ENCODE measurements at regions not wholly inside any gene's neighbourhood (a gene's known extent, or its start where the extent isn't known, plus 50 kb on each side); places are given as distances from the start of the nearest gene placed in this dataset.
"Not testable (repeated sequence)": the region's sequence is repeated elsewhere in the genome, so short reads cannot be mapped to it uniquely, and the experiment has no call there.

- TF ChIP-seq CTCF (IDR thresholded peaks at IDR 0.05; ENCODE audit: insufficient read depth, low read depth, low read length) = no peak
- H3K4me3 ChIP-seq (ENCODE audit: low read depth, low read length) = no peak overlapping the region
- no peak for DNase-seq (ENCODE audit: low read depth)
These were observed 233.9 kb downstream of the FAT3 start for GRCh38 chr11:92458486-92458885.

DNA sequence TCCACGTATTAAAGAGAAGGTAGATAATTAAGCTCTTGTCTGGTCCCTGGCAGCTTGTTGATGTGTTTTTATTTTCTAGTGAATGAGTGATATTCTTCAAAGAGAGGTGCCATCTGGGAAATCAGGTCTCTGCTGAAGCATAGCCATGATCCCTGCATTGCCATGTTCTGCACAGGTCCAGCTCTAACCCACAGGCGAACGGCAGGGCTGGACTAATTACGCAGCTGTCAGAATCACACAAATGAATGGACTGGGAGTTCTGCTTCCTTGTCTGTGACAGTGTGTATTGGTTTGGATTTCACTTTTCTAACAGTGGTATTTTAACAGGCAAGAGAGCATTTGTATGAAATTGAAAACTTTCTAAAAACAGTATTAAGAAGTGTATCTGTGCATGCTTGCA lies 235.6 kb downstream of the FAT3 start:
- TF ChIP-seq CTCF (IDR thresholded peaks at IDR 0.05; ENCODE audit: insufficient read depth, low read depth, low read length) = no peak

DNA sequence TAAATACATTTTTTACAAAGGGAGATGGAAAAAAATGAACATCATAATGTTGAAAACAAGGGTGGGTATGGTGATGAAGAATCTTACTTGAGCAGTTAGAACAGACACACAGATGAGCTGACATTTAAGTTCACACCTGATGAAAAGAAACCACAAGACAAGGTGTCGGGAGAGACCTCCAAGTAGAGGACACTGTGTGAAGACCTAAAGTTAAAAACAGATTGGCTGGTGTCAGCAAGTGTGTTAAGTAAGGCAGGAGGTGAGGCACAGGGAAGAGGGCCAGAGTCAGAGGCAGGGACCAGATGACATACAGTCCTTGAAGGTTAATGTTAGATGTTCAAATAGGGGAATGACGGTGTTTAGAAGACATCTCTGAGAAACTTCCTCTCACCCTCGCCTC lies 236.8 kb downstream of the FAT3 start:
- DNase-seq (ENCODE audit: low read depth) = no peak
- H3K4me3 ChIP-seq (ENCODE audit: low read depth, low read length) = no peak overlapping the region
- TF ChIP-seq CTCF (IDR thresholded peaks at IDR 0.05; ENCODE audit: insufficient read depth, low read depth, low read length) = no peak

More for the DNA sequence above, 235.6 kb downstream of the FAT3 start:
- H3K4me3 ChIP-seq (ENCODE audit: low read depth, low read length) = no peak overlapping the region
- no peak for DNase-seq (ENCODE audit: low read depth)

DNA sequence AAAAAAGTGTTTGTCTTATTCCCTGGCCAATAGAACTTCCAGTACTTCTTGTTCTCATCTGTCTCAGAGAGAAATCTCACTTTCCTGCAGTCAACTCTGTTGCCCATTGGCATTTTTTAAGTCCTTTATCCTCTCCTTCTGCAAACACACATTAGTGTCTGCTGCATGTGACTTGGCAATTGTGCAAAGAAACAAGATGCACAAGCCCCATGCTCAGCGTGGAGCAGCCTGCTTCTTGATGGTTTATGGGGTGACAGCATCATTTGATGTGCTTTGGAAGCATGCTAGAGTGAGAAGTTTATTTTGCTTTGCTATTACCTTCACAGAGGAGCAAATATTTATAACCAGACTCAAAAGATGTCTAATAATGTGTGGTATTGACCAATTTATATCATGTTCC lies 238.2 kb downstream of the FAT3 start:
- no peak for TF ChIP-seq CTCF (IDR thresholded peaks at IDR 0.05; ENCODE audit: insufficient read depth, low read depth, low read length)
- no peak for DNase-seq (ENCODE audit: low read depth)
- H3K4me3 ChIP-seq (ENCODE audit: low read depth, low read length) = no peak overlapping the region

GRCh38 chr11:92464822-92465221 lies 240.2 kb downstream of the FAT3 start:
- no peak for TF ChIP-seq CTCF (IDR thresholded peaks at IDR 0.05; ENCODE audit: insufficient read depth, low read depth, low read length)
- DNase-seq (ENCODE audit: low read depth) = no peak
- H3K4me3 ChIP-seq (ENCODE audit: low read depth, low read length) = no peak overlapping the region

DNA sequence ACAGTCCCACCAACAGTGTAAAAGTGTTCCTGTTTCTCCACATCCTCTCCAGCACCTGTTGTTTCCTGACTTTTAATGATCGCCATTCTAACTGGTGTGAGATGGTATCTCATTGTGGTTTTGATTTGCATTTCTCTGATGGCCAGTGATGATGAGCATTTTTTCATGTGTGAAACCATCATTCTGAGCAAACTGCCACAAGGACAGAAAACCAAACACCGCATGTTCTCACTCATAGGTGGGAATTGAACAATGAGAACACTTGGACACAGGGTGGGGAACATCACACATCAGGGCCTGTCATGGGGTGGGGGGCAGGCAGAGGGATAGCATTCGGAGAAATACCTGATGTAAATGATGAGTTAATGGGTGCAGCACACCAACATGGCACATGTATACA lies 240.8 kb downstream of the FAT3 start:
- DNase-seq (ENCODE audit: low read depth); H3K4me3 ChIP-seq (ENCODE audit: low read depth, low read length): not testable (repeated sequence)

- DNase-seq (ENCODE audit: low read depth) = no peak
- H3K4me3 ChIP-seq (ENCODE audit: low read depth, low read length) = no peak overlapping the region
- no peak for TF ChIP-seq CTCF (IDR thresholded peaks at IDR 0.05; ENCODE audit: insufficient read depth, low read depth, low read length)
These were observed 249.1 kb downstream of the FAT3 start for GRCh38 chr11:92473736-92474135.

All from fibroblast of villous mesenchyme (primary cell).